ENCODE measurements at regions not wholly inside any gene's neighbourhood (a gene's known extent, or its start where the extent isn't known, plus 50 kb on each side); places are given as distances from the start of the nearest gene placed in this dataset.

- no peaks in the 10 kb centered on the region for H3K36me3 ChIP-seq
- no peak overlapping the region for H3K4me3 ChIP-seq
- no peaks in the 10 kb centered on the region for H3K27me3 ChIP-seq (replicated peaks in 1 of 7)
- 81 to 94% (median 83%) methylated on average over 4 of the region's 4 CpGs for WGBS, 5 donors
- intact Hi-C loops (cut with DNase I; ENCODE audit: low total_unique reads), result no loop called here
- no peaks in the 10 kb centered on the region for H3K4me1 ChIP-seq
- TF ChIP-seq POLR2AphosphoS5 (IDR thresholded peaks at IDR 0.05), result no peak
- TF ChIP-seq, protein P1, sequence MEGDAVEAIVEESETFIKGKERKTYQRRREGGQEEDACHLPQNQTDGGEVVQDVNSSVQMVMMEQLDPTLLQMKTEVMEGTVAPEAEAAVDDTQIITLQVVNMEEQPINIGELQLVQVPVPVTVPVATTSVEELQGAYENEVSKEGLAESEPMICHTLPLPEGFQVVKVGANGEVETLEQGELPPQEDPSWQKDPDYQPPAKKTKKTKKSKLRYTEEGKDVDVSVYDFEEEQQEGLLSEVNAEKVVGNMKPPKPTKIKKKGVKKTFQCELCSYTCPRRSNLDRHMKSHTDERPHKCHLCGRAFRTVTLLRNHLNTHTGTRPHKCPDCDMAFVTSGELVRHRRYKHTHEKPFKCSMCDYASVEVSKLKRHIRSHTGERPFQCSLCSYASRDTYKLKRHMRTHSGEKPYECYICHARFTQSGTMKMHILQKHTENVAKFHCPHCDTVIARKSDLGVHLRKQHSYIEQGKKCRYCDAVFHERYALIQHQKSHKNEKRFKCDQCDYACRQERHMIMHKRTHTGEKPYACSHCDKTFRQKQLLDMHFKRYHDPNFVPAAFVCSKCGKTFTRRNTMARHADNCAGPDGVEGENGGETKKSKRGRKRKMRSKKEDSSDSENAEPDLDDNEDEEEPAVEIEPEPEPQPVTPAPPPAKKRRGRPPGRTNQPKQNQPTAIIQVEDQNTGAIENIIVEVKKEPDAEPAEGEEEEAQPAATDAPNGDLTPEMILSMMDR (IDR thresholded peaks at IDR 0.05 in 8 of 11, conservative IDR thresholded peaks at IDR 0.05 in 3 of 11), result no peak
- TF ChIP-seq POLR2A (IDR thresholded peaks at IDR 0.05), result no peak
- no peak for DNase-seq
- H3K9me3 ChIP-seq, result no peaks in the 10 kb centered on the region
- no peak overlapping the region for H3K27ac ChIP-seq
Observed at GRCh38 chr7:114783508-114783907, 138.4 kb upstream of the MDFIC start.

- no peaks in the 10 kb centered on the region for H3K9me3 ChIP-seq
- 74 to 87% (median 83%) methylated on average over 4 of the region's 4 CpGs for WGBS, 5 donors
- intact Hi-C loops (cut with DNase I; ENCODE audit: low total_unique reads), result no loop called here
- DNase-seq, result no peak
- H3K27me3 ChIP-seq (replicated peaks in 1 of 7), result no peaks in the 10 kb centered on the region
- TF ChIP-seq POLR2AphosphoS5 (IDR thresholded peaks at IDR 0.05) (no peak), POLR2A (IDR thresholded peaks at IDR 0.05) (no peak)
- TF ChIP-seq, protein P1 (IDR thresholded peaks at IDR 0.05 in 8 of 11, conservative IDR thresholded peaks at IDR 0.05 in 3 of 11), result no peak
- H3K36me3 ChIP-seq, result no peaks in the 10 kb centered on the region
- H3K4me3 ChIP-seq, result no peak overlapping the region
- no peak overlapping the region for H3K27ac ChIP-seq
- H3K4me1 ChIP-seq, result no peaks in the 10 kb centered on the region
Observed at GRCh38 chr7:114784177-114784576, 137.7 kb upstream of the MDFIC start.

GRCh38 chr7:114784746-114785145, 137.1 kb upstream of the MDFIC start:
- DNase-seq, result no peak
- H3K27ac ChIP-seq, result no peak overlapping the region
- no peaks in the 10 kb centered on the region for H3K27me3 ChIP-seq (replicated peaks in 1 of 7)
- no peak overlapping the region for H3K4me3 ChIP-seq
- no peaks in the 10 kb centered on the region for H3K9me3 ChIP-seq
- TF ChIP-seq, protein P1 (IDR thresholded peaks at IDR 0.05 in 8 of 11, conservative IDR thresholded peaks at IDR 0.05 in 3 of 11), result no peak
- no peak for TF ChIP-seq POLR2A (IDR thresholded peaks at IDR 0.05)
- TF ChIP-seq POLR2AphosphoS5 (IDR thresholded peaks at IDR 0.05), result no peak
- WGBS, 5 donors, result 69 to 77% (median 71%) methylated on average over 1 of the region's 1 CpG
- H3K4me1 ChIP-seq, result no peaks in the 10 kb centered on the region
- H3K36me3 ChIP-seq, result no peaks in the 10 kb centered on the region
- intact Hi-C loops (cut with DNase I; ENCODE audit: low total_unique reads), result no loop called here

DNA sequence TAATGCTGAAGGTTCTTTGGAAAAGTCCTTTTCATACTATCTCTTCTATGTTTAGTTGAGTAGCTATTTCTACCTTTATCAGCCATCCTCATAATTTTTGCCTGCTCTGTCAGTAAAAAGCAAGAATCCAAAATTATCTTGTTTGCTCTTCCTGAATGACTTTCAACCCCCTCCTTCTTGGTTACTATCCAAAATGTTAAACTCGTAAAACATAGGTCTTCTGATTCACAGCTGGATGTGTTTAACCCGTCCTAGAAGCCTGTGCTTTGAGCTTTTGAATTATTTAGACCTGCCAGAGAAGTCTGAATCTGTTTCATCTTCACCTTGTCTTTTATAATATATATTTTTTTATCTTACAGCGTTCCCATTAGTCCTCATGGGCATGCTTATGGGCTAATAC, 136.4 kb upstream of the MDFIC start:
- H3K27ac ChIP-seq, result no peak overlapping the region
- no peak overlapping the region for H3K4me3 ChIP-seq
- H3K4me1 ChIP-seq, result no peaks in the 10 kb centered on the region
- no peaks in the 10 kb centered on the region for H3K27me3 ChIP-seq (replicated peaks in 1 of 7)
- H3K36me3 ChIP-seq, result no peaks in the 10 kb centered on the region
- no peaks in the 10 kb centered on the region for H3K9me3 ChIP-seq
- no peak for DNase-seq
- intact Hi-C loops (cut with DNase I; ENCODE audit: low total_unique reads), result no loop called here
- WGBS, 5 donors, result 49 to 65% (median 54%) methylated on average over 3 of the region's 3 CpGs
- no peak for TF ChIP-seq POLR2A (IDR thresholded peaks at IDR 0.05)

GRCh38 chr7:114786455-114786854, 135.4 kb upstream of the MDFIC start:
- Histone ChIP-seq H3K9me3 (no peaks in the 10 kb centered on the region), H3K27ac (no peak overlapping the region), H3K4me1 (no peaks in the 10 kb centered on the region), H3K4me3 (no peak overlapping the region), H3K36me3 (no peaks in the 10 kb centered on the region), H3K27me3 (replicated peaks in 1 of 7) (no peaks in the 10 kb centered on the region)
- TF ChIP-seq POLR2A (IDR thresholded peaks at IDR 0.05) (no peak), POLR2AphosphoS5 (IDR thresholded peaks at IDR 0.05) (no peak)
- TF ChIP-seq, protein P1 (IDR thresholded peaks at IDR 0.05 in 8 of 11, conservative IDR thresholded peaks at IDR 0.05 in 3 of 11), result no peak
- DNase-seq, result no peak
- intact Hi-C loops (cut with DNase I; ENCODE audit: low total_unique reads), result no loop called here
- WGBS, 5 donors, result 72 to 83% (median 80%) methylated on average over 7 of the region's 7 CpGs

Data from spleen (tissue), 11 donors.